ENCODE measurements at regions not wholly inside any gene's neighbourhood (a gene's known extent, or its start where the extent isn't known, plus 50 kb on each side); places are given as distances from the start of the nearest gene placed in this dataset.
A peak's percentile ranks its signal among the peaks of the same experiment; 100 is the strongest.

GRCh38 chr3:178388473-178388872, 147.8 kb upstream of the KCNMB2 start:
- H3K9ac ChIP-seq (ENCODE audit: low read length) = no peak overlapping the region
- no peak overlapping the region for H3K27ac ChIP-seq (ENCODE audit: low read depth, low read length)
- no peaks in the 10 kb centered on the region for H3K36me3 ChIP-seq (ENCODE audit: control insufficient read depth, insufficient read depth, low read length)
- peaks cover 9% of the 10 kb centered on the region for H3K4me1 ChIP-seq (ENCODE audit: control insufficient read depth, insufficient read depth, low read length)
- H3K4me3 ChIP-seq (ENCODE audit: low read length) = no peak overlapping the region
- no peaks in the 10 kb centered on the region for H3K27me3 ChIP-seq (ENCODE audit: control insufficient read depth, insufficient read depth, low read length)

GRCh38 chr3:178389258-178389657, 147.0 kb upstream of the KCNMB2 start:
- no peaks in the 10 kb centered on the region for H3K36me3 ChIP-seq (ENCODE audit: control insufficient read depth, insufficient read depth, low read length)
- no peak overlapping the region for H3K4me3 ChIP-seq (ENCODE audit: low read length)
- H3K27ac ChIP-seq (ENCODE audit: low read depth, low read length) = no peak overlapping the region
- H3K4me1 ChIP-seq (ENCODE audit: control insufficient read depth, insufficient read depth, low read length) = peaks cover 6% of the 10 kb centered on the region
- no peak overlapping the region for H3K9ac ChIP-seq (ENCODE audit: low read length)
- no peaks in the 10 kb centered on the region for H3K27me3 ChIP-seq (ENCODE audit: control insufficient read depth, insufficient read depth, low read length)

- Histone ChIP-seq H3K4me3 (ENCODE audit: low read length) (no peak overlapping the region), H3K27ac (ENCODE audit: low read depth, low read length) (no peak overlapping the region), H3K36me3 (ENCODE audit: control insufficient read depth, insufficient read depth, low read length) (no peaks in the 10 kb centered on the region), H3K4me1 (ENCODE audit: control insufficient read depth, insufficient read depth, low read length) (peaks cover 2% of the 10 kb centered on the region), H3K27me3 (ENCODE audit: control insufficient read depth, insufficient read depth, low read length) (no peaks in the 10 kb centered on the region), H3K9ac (ENCODE audit: low read length) (no peak overlapping the region)
Measured at GRCh38 chr3:178392511-178392926, 143.7 kb upstream of the KCNMB2 start.

- Histone ChIP-seq H3K36me3 (ENCODE audit: control insufficient read depth, insufficient read depth, low read length) (no peaks in the 10 kb centered on the region), H3K27ac (ENCODE audit: low read depth, low read length) (peak overlapping the region; percentile 16)
Measured at GRCh38 chr3:178393146-178393545, 143.1 kb upstream of the KCNMB2 start.

GRCh38 chr3:178393824-178394223, 142.4 kb upstream of the KCNMB2 start:
- no peak overlapping the region for H3K9ac ChIP-seq (ENCODE audit: low read length)
- peaks cover 2% of the 10 kb centered on the region for H3K4me1 ChIP-seq (ENCODE audit: control insufficient read depth, insufficient read depth, low read length)
- no peaks in the 10 kb centered on the region for H3K36me3 ChIP-seq (ENCODE audit: control insufficient read depth, insufficient read depth, low read length)
- no peaks in the 10 kb centered on the region for H3K27me3 ChIP-seq (ENCODE audit: control insufficient read depth, insufficient read depth, low read length)
- H3K27ac ChIP-seq (ENCODE audit: low read depth, low read length) = peak overlapping the region; percentile 16
- no peak overlapping the region for H3K4me3 ChIP-seq (ENCODE audit: low read length)

More at GRCh38 chr3:178393146-178393545, 143.1 kb upstream of the KCNMB2 start:
- Histone ChIP-seq H3K27me3 (ENCODE audit: control insufficient read depth, insufficient read depth, low read length) (no peaks in the 10 kb centered on the region), H3K9ac (ENCODE audit: low read length) (no peak overlapping the region), H3K4me3 (ENCODE audit: low read length) (no peak overlapping the region), H3K4me1 (ENCODE audit: control insufficient read depth, insufficient read depth, low read length) (peaks cover 2% of the 10 kb centered on the region)

- H3K9ac ChIP-seq (ENCODE audit: low read length) = no peak overlapping the region
- no peak overlapping the region for H3K27ac ChIP-seq (ENCODE audit: low read depth, low read length)
- peaks cover 2% of the 10 kb centered on the region for H3K4me1 ChIP-seq (ENCODE audit: control insufficient read depth, insufficient read depth, low read length)
- H3K27me3 ChIP-seq (ENCODE audit: control insufficient read depth, insufficient read depth, low read length) = no peaks in the 10 kb centered on the region
- no peak overlapping the region for H3K4me3 ChIP-seq (ENCODE audit: low read length)
- H3K36me3 ChIP-seq (ENCODE audit: control insufficient read depth, insufficient read depth, low read length) = no peaks in the 10 kb centered on the region
Measured at GRCh38 chr3:178396318-178396717, 139.9 kb upstream of the KCNMB2 start.

- no peak overlapping the region for H3K4me3 ChIP-seq (ENCODE audit: low read length)
- H3K9ac ChIP-seq (ENCODE audit: low read length) = no peak overlapping the region
- H3K4me1 ChIP-seq (ENCODE audit: control insufficient read depth, insufficient read depth, low read length) = peaks cover 4% of the 10 kb centered on the region
- H3K27me3 ChIP-seq (ENCODE audit: control insufficient read depth, insufficient read depth, low read length) = no peaks in the 10 kb centered on the region
- no peaks in the 10 kb centered on the region for H3K36me3 ChIP-seq (ENCODE audit: control insufficient read depth, insufficient read depth, low read length)
- no peak overlapping the region for H3K27ac ChIP-seq (ENCODE audit: low read depth, low read length)
Measured at GRCh38 chr3:178397202-178397601, 139.0 kb upstream of the KCNMB2 start.

GRCh38 chr3:178397836-178398235, 138.4 kb upstream of the KCNMB2 start:
- H3K36me3 ChIP-seq (ENCODE audit: control insufficient read depth, insufficient read depth, low read length) = no peaks in the 10 kb centered on the region
- H3K9ac ChIP-seq (ENCODE audit: low read length) = no peak overlapping the region
- H3K27ac ChIP-seq (ENCODE audit: low read depth, low read length) = no peak overlapping the region
- peaks cover 5% of the 10 kb centered on the region for H3K4me1 ChIP-seq (ENCODE audit: control insufficient read depth, insufficient read depth, low read length)
- H3K4me3 ChIP-seq (ENCODE audit: low read length) = no peak overlapping the region
- H3K27me3 ChIP-seq (ENCODE audit: control insufficient read depth, insufficient read depth, low read length) = no peaks in the 10 kb centered on the region

GRCh38 chr3:178404961-178405360, 131.3 kb upstream of the KCNMB2 start:
- H3K27ac ChIP-seq (ENCODE audit: low read depth, low read length) = no peak overlapping the region

GRCh38 chr3:178405531-178405930, 130.7 kb upstream of the KCNMB2 start:
- peak overlapping the region; percentile 23 for H3K27ac ChIP-seq (ENCODE audit: low read depth, low read length)
- H3K36me3 ChIP-seq (ENCODE audit: control insufficient read depth, insufficient read depth, low read length) = no peaks in the 10 kb centered on the region
- H3K4me1 ChIP-seq (ENCODE audit: control insufficient read depth, insufficient read depth, low read length) = peaks cover 5% of the 10 kb centered on the region
- no peaks in the 10 kb centered on the region for H3K27me3 ChIP-seq (ENCODE audit: control insufficient read depth, insufficient read depth, low read length)
- no peak overlapping the region for H3K9ac ChIP-seq (ENCODE audit: low read length)
- H3K4me3 ChIP-seq (ENCODE audit: low read length) = no peak overlapping the region

More at GRCh38 chr3:178404961-178405360, 131.3 kb upstream of the KCNMB2 start:
- H3K4me3 ChIP-seq (ENCODE audit: low read length) = no peak overlapping the region
- no peaks in the 10 kb centered on the region for H3K36me3 ChIP-seq (ENCODE audit: control insufficient read depth, insufficient read depth, low read length)
- H3K27me3 ChIP-seq (ENCODE audit: control insufficient read depth, insufficient read depth, low read length) = no peaks in the 10 kb centered on the region
- peaks cover 5% of the 10 kb centered on the region for H3K4me1 ChIP-seq (ENCODE audit: control insufficient read depth, insufficient read depth, low read length)
- no peak overlapping the region for H3K9ac ChIP-seq (ENCODE audit: low read length)

- Histone ChIP-seq H3K36me3 (ENCODE audit: control insufficient read depth, insufficient read depth, low read length) (no peaks in the 10 kb centered on the region), H3K4me1 (ENCODE audit: control insufficient read depth, insufficient read depth, low read length) (peaks cover 5% of the 10 kb centered on the region), H3K4me3 (ENCODE audit: low read length) (no peak overlapping the region), H3K27me3 (ENCODE audit: control insufficient read depth, insufficient read depth, low read length) (no peaks in the 10 kb centered on the region), H3K27ac (ENCODE audit: low read depth, low read length) (peak overlapping the region; percentile 23), H3K9ac (ENCODE audit: low read length) (no peak overlapping the region)
Measured at GRCh38 chr3:178406206-178406605, 130.0 kb upstream of the KCNMB2 start.

- Histone ChIP-seq H3K4me1 (ENCODE audit: control insufficient read depth, insufficient read depth, low read length) (peaks cover 7% of the 10 kb centered on the region), H3K36me3 (ENCODE audit: control insufficient read depth, insufficient read depth, low read length) (no peaks in the 10 kb centered on the region), H3K4me3 (ENCODE audit: low read length) (no peak overlapping the region), H3K27me3 (ENCODE audit: control insufficient read depth, insufficient read depth, low read length) (no peaks in the 10 kb centered on the region), H3K27ac (ENCODE audit: low read depth, low read length) (no peak overlapping the region), H3K9ac (ENCODE audit: low read length) (no peak overlapping the region)
Measured at GRCh38 chr3:178415384-178415783, 120.9 kb upstream of the KCNMB2 start.

GRCh38 chr3:178417736-178418135, 118.5 kb upstream of the KCNMB2 start:
- no peak overlapping the region for H3K9ac ChIP-seq (ENCODE audit: low read length)
- H3K36me3 ChIP-seq (ENCODE audit: control insufficient read depth, insufficient read depth, low read length) = no peaks in the 10 kb centered on the region
- H3K27ac ChIP-seq (ENCODE audit: low read depth, low read length) = no peak overlapping the region
- H3K27me3 ChIP-seq (ENCODE audit: control insufficient read depth, insufficient read depth, low read length) = no peaks in the 10 kb centered on the region
- H3K4me1 ChIP-seq (ENCODE audit: control insufficient read depth, insufficient read depth, low read length) = peaks cover 7% of the 10 kb centered on the region
- H3K4me3 ChIP-seq (ENCODE audit: low read length) = no peak overlapping the region

Data from rectal smooth muscle tissue (tissue), 1 donor.